ENCODE measurements at regions not wholly inside any gene's neighbourhood (a gene's known extent, or its start where the extent isn't known, plus 50 kb on each side); places are given as distances from the start of the nearest gene placed in this dataset.

GRCh38 chr7:41052736-41053135 is 650.2 kb downstream of the INHBA start:
- TF ChIP-seq CTCF (IDR thresholded peaks at IDR 0.05; ENCODE audit: low read depth, low read length) (no peak), MYC (IDR thresholded peaks at IDR 0.05; ENCODE audit: low read depth, low read length) (no peak), POLR2A (IDR thresholded peaks at IDR 0.05; ENCODE audit: extremely low read depth, insufficient read length) (no peak)
